Astrocyte of the spinal cord (primary cell): ENCODE measurements at regions not wholly inside any gene's neighbourhood (a gene's known extent, or its start where the extent isn't known, plus 50 kb on each side); places are given as distances from the start of the nearest gene placed in this dataset.

Experiments
- DNase-seq: peaks from one replicate; pipeline ENCODE4 v3.0.0; 2011; ENCODE audit warnings: low read depth, low spot score
- H3K4me3 ChIP-seq: 2 replicates; pipeline ENCODE4 v1.5.1; 2011; ENCODE audit warnings: low read depth, mild to moderate bottlenecking, low read length, moderate library complexity
- in situ Hi-C: cut with HindIII; loops from 2 replicates; pipeline ENCODE4 v1.10.0; 2017; ENCODE audit warnings: low sequenced_read_pairs
- TF ChIP-seq, protein P1 (sequence below): IDR thresholded peaks from 2 replicates; pipeline ENCODE4 v1.5.1; 2012; ENCODE audit warnings: low read depth, mild to moderate bottlenecking, low read length, inconsistent platforms

DNA sequence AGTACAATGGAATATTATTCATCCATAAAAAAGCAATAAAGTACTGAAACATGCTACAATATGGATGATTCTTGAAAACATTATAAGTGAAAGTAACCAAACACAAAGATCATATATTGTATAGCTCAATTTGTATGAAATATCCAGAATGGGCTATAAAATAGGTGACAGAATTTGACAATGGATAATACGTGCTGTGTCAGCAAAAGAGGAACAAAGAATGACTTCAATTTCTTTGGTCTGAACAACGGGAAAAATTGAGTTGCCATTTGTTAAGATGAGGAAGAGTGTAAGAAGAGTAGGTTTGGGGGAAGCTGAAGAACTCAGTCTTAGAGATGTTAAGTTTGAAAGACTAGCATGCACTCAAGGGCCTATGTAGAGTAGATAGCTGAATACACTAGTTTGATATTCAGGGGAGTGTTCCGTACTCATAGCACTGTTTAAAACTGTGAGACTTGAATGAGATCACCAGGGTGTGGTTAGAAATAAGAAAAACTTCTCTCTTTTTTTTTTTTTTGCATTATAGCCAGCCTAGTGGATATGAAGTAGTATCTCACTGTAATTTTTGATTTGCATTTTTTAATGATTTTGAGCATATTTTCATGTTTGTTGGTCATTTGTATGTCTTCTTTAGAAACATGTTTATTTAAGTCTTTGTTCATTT is 213.6 kb downstream of the NR4A2 start:
- in situ Hi-C loops = no loop called here
- TF ChIP-seq, protein P1, sequence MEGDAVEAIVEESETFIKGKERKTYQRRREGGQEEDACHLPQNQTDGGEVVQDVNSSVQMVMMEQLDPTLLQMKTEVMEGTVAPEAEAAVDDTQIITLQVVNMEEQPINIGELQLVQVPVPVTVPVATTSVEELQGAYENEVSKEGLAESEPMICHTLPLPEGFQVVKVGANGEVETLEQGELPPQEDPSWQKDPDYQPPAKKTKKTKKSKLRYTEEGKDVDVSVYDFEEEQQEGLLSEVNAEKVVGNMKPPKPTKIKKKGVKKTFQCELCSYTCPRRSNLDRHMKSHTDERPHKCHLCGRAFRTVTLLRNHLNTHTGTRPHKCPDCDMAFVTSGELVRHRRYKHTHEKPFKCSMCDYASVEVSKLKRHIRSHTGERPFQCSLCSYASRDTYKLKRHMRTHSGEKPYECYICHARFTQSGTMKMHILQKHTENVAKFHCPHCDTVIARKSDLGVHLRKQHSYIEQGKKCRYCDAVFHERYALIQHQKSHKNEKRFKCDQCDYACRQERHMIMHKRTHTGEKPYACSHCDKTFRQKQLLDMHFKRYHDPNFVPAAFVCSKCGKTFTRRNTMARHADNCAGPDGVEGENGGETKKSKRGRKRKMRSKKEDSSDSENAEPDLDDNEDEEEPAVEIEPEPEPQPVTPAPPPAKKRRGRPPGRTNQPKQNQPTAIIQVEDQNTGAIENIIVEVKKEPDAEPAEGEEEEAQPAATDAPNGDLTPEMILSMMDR = no peak
- no peak overlapping the region for H3K4me3 ChIP-seq
- DNase-seq = no peak

GRCh38 chr2:156116113-156116512 is 216.4 kb downstream of the NR4A2 start:
- in situ Hi-C loops = no loop called here
- TF ChIP-seq, protein P1 = no peak
- H3K4me3 ChIP-seq = no peak overlapping the region
- peak; percentile 3 for DNase-seq

GRCh38 chr2:156115338-156115737 is 217.2 kb downstream of the NR4A2 start:
- TF ChIP-seq, protein P1 = no peak
- H3K4me3 ChIP-seq = no peak overlapping the region
- DNase-seq = peak; percentile 67
- in situ Hi-C loops = no loop called here

GRCh38 chr2:156112323-156112722 is 220.2 kb downstream of the NR4A2 start:
- TF ChIP-seq, protein P1 = no peak
- no peak overlapping the region for H3K4me3 ChIP-seq
- in situ Hi-C loops = no loop called here
- no peak for DNase-seq

GRCh38 chr2:156110890-156111289 is 221.6 kb downstream of the NR4A2 start:
- TF ChIP-seq, protein P1 = no peak
- in situ Hi-C loops = no loop called here
- DNase-seq = no peak
- no peak overlapping the region for H3K4me3 ChIP-seq

GRCh38 chr2:156099382-156099781 is 233.1 kb downstream of the NR4A2 start:
- no peak for DNase-seq
- no peak overlapping the region for H3K4me3 ChIP-seq
- in situ Hi-C loops = no loop called here
- TF ChIP-seq, protein P1 = no peak
